Ascending aorta (tissue), 2 donors: ENCODE measurements at regions not wholly inside any gene's neighbourhood (a gene's known extent, or its start where the extent isn't known, plus 50 kb on each side); places are given as distances from the start of the nearest gene placed in this dataset.

Experiments used
- DNase-seq, 2 donors: peaks; one replicate each; pipeline ENCODE4 v3.0.0-alpha.2; 2019; ENCODE audit warnings: low spot score in 2 of 2
- H3K27ac ChIP-seq, 2 donors: fragments of 200-600 bp; sonication (generic); one replicate each; pipeline ENCODE4 v1.5.1; 2016 to 2017; ENCODE audit warnings: mild to moderate bottlenecking in 1 of 2
- H3K27me3 ChIP-seq: fragments of 200-600 bp; sonication (generic); one replicate; pipeline ENCODE4 v1.5.1; 2017
- H3K36me3 ChIP-seq, 2 donors: fragments of 200-600 bp; sonication (generic); one replicate each; pipeline ENCODE4 v1.5.1; 2016
- H3K4me1 ChIP-seq, 2 donors: fragments of 200-600 bp; sonication (generic); one replicate each; pipeline ENCODE4 v1.5.1; 2016 to 2017; ENCODE audit warnings: mild to moderate bottlenecking in 1 of 2
- H3K4me3 ChIP-seq, 2 donors: fragments of 200-600 bp; sonication (generic); one replicate each; pipeline ENCODE4 v1.5.1; 2016 to 2017; ENCODE audit warnings: mild to moderate bottlenecking in 1 of 2
- H3K9me3 ChIP-seq, 2 donors: fragments of 200-600 bp; sonication (generic); one replicate each; pipeline ENCODE4 v1.5.1; 2016
- CTCF ChIP-seq, 3 experiments: fragments of 200-600 bp in 2 of 3; fragments of 450-650 bp in 1 of 3; sonication (generic) in 2 of 3; IDR thresholded peaks; one replicate each; pipeline ENCODE4 v1.5.1; 2016 to 2019; ENCODE audit warnings: antibody characterized with exemption in 3 of 3, mild to moderate bottlenecking in 1 of 3, moderate library complexity in 1 of 3
- intact Hi-C: fragments of 100-400 bp; cut with DNase I; formaldehyde crosslinking; loops from one replicate; pipeline ENCODE4 v1.15.1; 2023

- peaks cover 0 to 3% of the 10 kb centered on the region in 2 donors for H3K4me1 ChIP-seq
- no peak for DNase-seq
- peaks cover 5% of the 10 kb centered on the region for H3K27me3 ChIP-seq
- no peak overlapping the region for H3K4me3 ChIP-seq
- TF ChIP-seq CTCF (IDR thresholded peaks at IDR 0.05), result no peak
- no peaks in the 10 kb centered on the region for H3K9me3 ChIP-seq
- H3K27ac ChIP-seq, result no peak overlapping the region
- intact Hi-C loops, result no loop called here
- no peaks in the 10 kb centered on the region for H3K36me3 ChIP-seq
Observed at GRCh38 chr5:1668141-1668721, 131.4 kb downstream of the MRPL36 start.

GRCh38 chr5:1667648-1668140 is 131.9 kb downstream of the MRPL36 start:
- no peak for TF ChIP-seq CTCF (IDR thresholded peaks at IDR 0.05)
- no peak overlapping the region for H3K27ac ChIP-seq
- H3K4me1 ChIP-seq, result peaks cover 0 to 3% of the 10 kb centered on the region in 2 donors
- intact Hi-C loops, result no loop called here
- no peaks in the 10 kb centered on the region for H3K9me3 ChIP-seq
- peak overlapping the region; percentile 23 to 33 for H3K4me3 ChIP-seq
- DNase-seq, result no peak
- peaks cover 5% of the 10 kb centered on the region for H3K27me3 ChIP-seq
- H3K36me3 ChIP-seq, result no peaks in the 10 kb centered on the region

GRCh38 chr5:1666812-1667588 is 132.6 kb downstream of the MRPL36 start:
- Histone ChIP-seq H3K27ac (no peak overlapping the region), H3K4me3 (peak overlapping the region; percentile 23 to 33), H3K4me1 (peaks cover 0 to 3% of the 10 kb centered on the region in 2 donors), H3K9me3 (no peaks in the 10 kb centered on the region), H3K27me3 (peaks cover 5% of the 10 kb centered on the region), H3K36me3 (no peaks in the 10 kb centered on the region)
- DNase-seq, result no peak
- intact Hi-C loops, result no loop called here
- TF ChIP-seq CTCF (IDR thresholded peaks at IDR 0.05), result peak in 1 of 3 experiments; percentile 30

- no peak for DNase-seq
- Histone ChIP-seq H3K27me3 (peaks cover 5% of the 10 kb centered on the region), H3K27ac (no peak overlapping the region), H3K36me3 (no peaks in the 10 kb centered on the region), H3K4me3 (no peak overlapping the region), H3K4me1 (peaks cover 0 to 3% of the 10 kb centered on the region in 2 donors), H3K9me3 (no peaks in the 10 kb centered on the region)
- TF ChIP-seq CTCF (IDR thresholded peaks at IDR 0.05), result no peak
- intact Hi-C loops, result no loop called here
Observed at GRCh38 chr5:1666221-1666620, 133.4 kb downstream of the MRPL36 start.

GRCh38 chr5:1665803-1666202 is 133.8 kb downstream of the MRPL36 start:
- H3K27me3 ChIP-seq, result peaks cover 5% of the 10 kb centered on the region
- no peaks in the 10 kb centered on the region for H3K36me3 ChIP-seq
- no peak overlapping the region for H3K27ac ChIP-seq
- no peak overlapping the region for H3K4me3 ChIP-seq
- no peak for DNase-seq
- no peak for TF ChIP-seq CTCF (IDR thresholded peaks at IDR 0.05)
- H3K9me3 ChIP-seq, result no peaks in the 10 kb centered on the region
- H3K4me1 ChIP-seq, result peaks cover 0 to 3% of the 10 kb centered on the region in 2 donors
- intact Hi-C loops, result no loop called here
